ENCODE measurements at regions not wholly inside any gene's neighbourhood (a gene's known extent, or its start where the extent isn't known, plus 50 kb on each side); places are given as distances from the start of the nearest gene placed in this dataset.

DNA sequence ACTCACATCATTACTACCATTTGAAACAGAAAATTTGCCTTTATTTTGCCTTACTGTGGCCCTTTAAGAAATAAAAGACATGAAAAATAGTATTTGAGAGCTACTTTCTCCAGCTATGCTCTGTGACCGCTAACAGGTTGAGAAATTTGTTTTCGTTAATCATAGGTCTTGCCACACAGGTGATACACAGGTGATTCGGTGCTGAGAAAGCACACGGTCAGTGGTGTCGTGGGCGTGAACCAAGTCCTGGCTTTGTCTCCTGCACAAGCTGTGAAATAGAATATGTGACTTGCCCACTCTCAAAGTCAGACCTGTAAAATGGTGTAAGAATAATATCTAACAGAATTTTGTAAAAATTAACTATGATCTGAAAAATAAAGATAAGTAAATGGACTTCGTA, 155.3 kb upstream of the SLC39A10 start:
- TF ChIP-seq EZH2phosphoT487 (IDR thresholded peaks at IDR 0.05; ENCODE audit: low read depth, severe bottlenecking, unreplicated experiment): no peak
- TF ChIP-seq, protein P1, sequence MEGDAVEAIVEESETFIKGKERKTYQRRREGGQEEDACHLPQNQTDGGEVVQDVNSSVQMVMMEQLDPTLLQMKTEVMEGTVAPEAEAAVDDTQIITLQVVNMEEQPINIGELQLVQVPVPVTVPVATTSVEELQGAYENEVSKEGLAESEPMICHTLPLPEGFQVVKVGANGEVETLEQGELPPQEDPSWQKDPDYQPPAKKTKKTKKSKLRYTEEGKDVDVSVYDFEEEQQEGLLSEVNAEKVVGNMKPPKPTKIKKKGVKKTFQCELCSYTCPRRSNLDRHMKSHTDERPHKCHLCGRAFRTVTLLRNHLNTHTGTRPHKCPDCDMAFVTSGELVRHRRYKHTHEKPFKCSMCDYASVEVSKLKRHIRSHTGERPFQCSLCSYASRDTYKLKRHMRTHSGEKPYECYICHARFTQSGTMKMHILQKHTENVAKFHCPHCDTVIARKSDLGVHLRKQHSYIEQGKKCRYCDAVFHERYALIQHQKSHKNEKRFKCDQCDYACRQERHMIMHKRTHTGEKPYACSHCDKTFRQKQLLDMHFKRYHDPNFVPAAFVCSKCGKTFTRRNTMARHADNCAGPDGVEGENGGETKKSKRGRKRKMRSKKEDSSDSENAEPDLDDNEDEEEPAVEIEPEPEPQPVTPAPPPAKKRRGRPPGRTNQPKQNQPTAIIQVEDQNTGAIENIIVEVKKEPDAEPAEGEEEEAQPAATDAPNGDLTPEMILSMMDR (IDR thresholded peaks at IDR 0.05; ENCODE audit: poor library complexity): no peak

Measured in hepatocyte (in vitro differentiated cells).